ENCODE measurements at regions not wholly inside any gene's neighbourhood (a gene's known extent, or its start where the extent isn't known, plus 50 kb on each side); places are given as distances from the start of the nearest gene placed in this dataset.

DNA sequence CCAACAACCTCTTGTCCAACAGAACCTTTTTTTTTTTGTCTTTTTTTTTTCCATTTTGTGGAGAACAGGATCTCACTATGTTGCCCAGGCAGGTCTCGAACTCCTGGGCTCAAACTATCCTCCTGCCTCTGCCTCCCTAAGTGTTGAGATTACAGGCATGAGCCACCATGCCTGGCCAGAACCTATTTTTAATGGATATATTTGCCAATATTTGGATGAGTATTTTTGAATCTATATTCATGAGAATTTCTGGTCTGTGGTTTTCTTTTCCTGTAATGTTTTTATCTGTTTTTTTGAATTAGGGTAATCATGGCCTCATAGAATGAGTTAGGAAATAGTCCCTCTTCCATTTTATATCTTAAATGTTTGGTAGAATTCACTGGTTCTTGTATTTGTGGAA is 70.4 kb upstream of the RET start:
- TF ChIP-seq, protein P1, sequence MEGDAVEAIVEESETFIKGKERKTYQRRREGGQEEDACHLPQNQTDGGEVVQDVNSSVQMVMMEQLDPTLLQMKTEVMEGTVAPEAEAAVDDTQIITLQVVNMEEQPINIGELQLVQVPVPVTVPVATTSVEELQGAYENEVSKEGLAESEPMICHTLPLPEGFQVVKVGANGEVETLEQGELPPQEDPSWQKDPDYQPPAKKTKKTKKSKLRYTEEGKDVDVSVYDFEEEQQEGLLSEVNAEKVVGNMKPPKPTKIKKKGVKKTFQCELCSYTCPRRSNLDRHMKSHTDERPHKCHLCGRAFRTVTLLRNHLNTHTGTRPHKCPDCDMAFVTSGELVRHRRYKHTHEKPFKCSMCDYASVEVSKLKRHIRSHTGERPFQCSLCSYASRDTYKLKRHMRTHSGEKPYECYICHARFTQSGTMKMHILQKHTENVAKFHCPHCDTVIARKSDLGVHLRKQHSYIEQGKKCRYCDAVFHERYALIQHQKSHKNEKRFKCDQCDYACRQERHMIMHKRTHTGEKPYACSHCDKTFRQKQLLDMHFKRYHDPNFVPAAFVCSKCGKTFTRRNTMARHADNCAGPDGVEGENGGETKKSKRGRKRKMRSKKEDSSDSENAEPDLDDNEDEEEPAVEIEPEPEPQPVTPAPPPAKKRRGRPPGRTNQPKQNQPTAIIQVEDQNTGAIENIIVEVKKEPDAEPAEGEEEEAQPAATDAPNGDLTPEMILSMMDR (IDR thresholded peaks at IDR 0.05): no peak
- Histone ChIP-seq H3K27me3 (ENCODE audit: control insufficient read depth in 2 of 2, insufficient read depth in 2 of 2, low read length in 2 of 2) (no peaks in the 10 kb centered on the region), H3K36me3 (replicated peaks in 1 of 2; ENCODE audit: control insufficient read depth in 1 of 2, insufficient read depth in 2 of 2, low read length in 2 of 2) (no peaks in the 10 kb centered on the region), H2AFZ (ENCODE audit: insufficient read depth, low read depth, low read length, poor library complexity, severe bottlenecking) (no peak overlapping the region), H3K4me3 (replicated peaks in 1 of 3; ENCODE audit: low read depth in 2 of 3, low read length in 3 of 3) (no peak overlapping the region), H3K9me3 (replicated peaks in 1 of 2; ENCODE audit: control insufficient read depth in 1 of 2, insufficient read depth in 1 of 2, low read length in 2 of 2) (no peaks in the 10 kb centered on the region), H3K9ac (ENCODE audit: insufficient read depth, low read length, poor library complexity, severe bottlenecking) (no peak overlapping the region), H3K4me1 (ENCODE audit: control insufficient read depth in 1 of 2, insufficient read depth in 2 of 2, low read length in 2 of 2) (no peaks in the 10 kb centered on the region), H4K20me1 (ENCODE audit: insufficient read depth, low read length) (no peaks in the 10 kb centered on the region), H3K27ac (ENCODE audit: low read depth in 1 of 2, low read length in 2 of 2) (no peak overlapping the region), H3K79me2 (ENCODE audit: insufficient read depth, low read length) (no peaks in the 10 kb centered on the region), H3K4me2 (replicated peaks; ENCODE audit: extremely low read depth, low read length, poor library complexity, severe bottlenecking) (no peak overlapping the region)
- Mint-ChIP-seq H3K4me3 (no peak overlapping the region), H3K27me3 (ENCODE audit: low read depth in 3 of 3) (peaks cover 0 to 2% (median 0%) of the 10 kb centered on the region in 3 donors), H3K27ac (no peak overlapping the region), H3K36me3 (no peaks in the 10 kb centered on the region), H3K9me3 (peaks cover 3 to 16% (median 4%) of the 10 kb centered on the region in 7 donors), H3K4me1 (no peaks in the 10 kb centered on the region)
- WGBS (ENCODE audit: insufficient coverage): no CpG with 5 or more reads among the region's 1 CpG
- DNase-seq: no peak
- intact Hi-C loops (cut with micrococcal nuclease): no loop called here

DNA sequence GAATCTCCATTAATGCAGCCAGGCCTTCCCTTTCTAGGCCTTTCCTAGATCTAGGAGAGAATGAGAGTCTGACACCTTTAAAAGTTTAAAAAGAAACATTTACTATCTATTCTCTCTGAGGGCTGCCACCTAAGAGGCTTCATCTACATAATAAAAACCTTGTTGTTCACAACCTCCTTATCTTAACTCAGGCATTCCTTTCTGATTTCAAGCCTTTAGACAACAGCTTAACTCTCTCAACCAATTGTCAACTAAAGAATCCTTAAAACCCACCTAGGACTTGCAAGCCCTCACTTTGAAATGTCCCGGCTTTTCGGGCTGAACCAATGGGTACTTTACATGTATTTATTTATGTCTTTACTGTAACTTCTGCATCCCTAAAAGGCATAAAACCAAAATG is 64.3 kb upstream of the RET start:
- intact Hi-C loops (cut with micrococcal nuclease): loop anchor here in 1 of 2 donors (10.0 kb wide), 1 partner anchor 78 kb away; no protein-coding TSS in a partner anchor
- TF ChIP-seq, protein P1 (IDR thresholded peaks at IDR 0.05): no peak
- no peaks in the 10 kb centered on the region for H3K9me3 ChIP-seq (replicated peaks in 1 of 2; ENCODE audit: control insufficient read depth in 1 of 2, insufficient read depth in 1 of 2, low read length in 2 of 2)
- no peak for DNase-seq
- peaks cover 12% of the 10 kb centered on the region for H3K4me1 Mint-ChIP-seq
- H3K79me2 ChIP-seq (ENCODE audit: insufficient read depth, low read length): no peaks in the 10 kb centered on the region
- no peak overlapping the region for H3K4me2 ChIP-seq (replicated peaks; ENCODE audit: extremely low read depth, low read length, poor library complexity, severe bottlenecking)
- WGBS (ENCODE audit: insufficient coverage): no CpG with 5 or more reads among the region's 2 CpGs
- H3K9ac ChIP-seq (ENCODE audit: insufficient read depth, low read length, poor library complexity, severe bottlenecking): no peak overlapping the region
- no peaks in the 10 kb centered on the region for H3K4me1 ChIP-seq (ENCODE audit: control insufficient read depth in 1 of 2, insufficient read depth in 2 of 2, low read length in 2 of 2)
- no peaks in the 10 kb centered on the region for H3K27me3 ChIP-seq (ENCODE audit: control insufficient read depth in 2 of 2, insufficient read depth in 2 of 2, low read length in 2 of 2)
- no peak overlapping the region for H3K4me3 Mint-ChIP-seq
- peaks cover 0 to 2% (median 0%) of the 10 kb centered on the region in 3 donors for H3K27me3 Mint-ChIP-seq (ENCODE audit: low read depth in 3 of 3)
- H2AFZ ChIP-seq (ENCODE audit: insufficient read depth, low read depth, low read length, poor library complexity, severe bottlenecking): no peak overlapping the region
- no peaks in the 10 kb centered on the region for H3K36me3 ChIP-seq (replicated peaks in 1 of 2; ENCODE audit: control insufficient read depth in 1 of 2, insufficient read depth in 2 of 2, low read length in 2 of 2)
- no peak overlapping the region for H3K27ac ChIP-seq (ENCODE audit: low read depth in 1 of 2, low read length in 2 of 2)
- H3K4me3 ChIP-seq (replicated peaks in 1 of 3; ENCODE audit: low read depth in 2 of 3, low read length in 3 of 3): no peak overlapping the region
- peaks cover 3 to 16% (median 4%) of the 10 kb centered on the region in 7 donors for H3K9me3 Mint-ChIP-seq
- no peak overlapping the region for H3K27ac Mint-ChIP-seq
- H4K20me1 ChIP-seq (ENCODE audit: insufficient read depth, low read length): no peaks in the 10 kb centered on the region
- H3K36me3 Mint-ChIP-seq: no peaks in the 10 kb centered on the region
